Stimulated activated CD4-positive, alpha-beta T cell treated with anti-CD3 and anti-CD28 coated beads, Interleukin-12 subunit alpha, Interleukin-12 subunit beta, amount 100 ng/mL, for 24 hours (primary cell): ENCODE measurements at regions not wholly inside any gene's neighbourhood (a gene's known extent, or its start where the extent isn't known, plus 50 kb on each side); places are given as distances from the start of the nearest gene placed in this dataset.
A peak's percentile ranks its signal among the peaks of the same experiment; 100 is the strongest.
"Not testable (repeated sequence)": the region's sequence is repeated elsewhere in the genome, so short reads cannot be mapped to it uniquely, and the experiment has no call there.

ENCODE experiments used
- DNase-seq, 2 experiments: peaks; one replicate each; pipeline ENCODE4 v3.0.0-alpha.2; 2020; ENCODE audit warnings: low read depth in 2 of 2

DNA sequence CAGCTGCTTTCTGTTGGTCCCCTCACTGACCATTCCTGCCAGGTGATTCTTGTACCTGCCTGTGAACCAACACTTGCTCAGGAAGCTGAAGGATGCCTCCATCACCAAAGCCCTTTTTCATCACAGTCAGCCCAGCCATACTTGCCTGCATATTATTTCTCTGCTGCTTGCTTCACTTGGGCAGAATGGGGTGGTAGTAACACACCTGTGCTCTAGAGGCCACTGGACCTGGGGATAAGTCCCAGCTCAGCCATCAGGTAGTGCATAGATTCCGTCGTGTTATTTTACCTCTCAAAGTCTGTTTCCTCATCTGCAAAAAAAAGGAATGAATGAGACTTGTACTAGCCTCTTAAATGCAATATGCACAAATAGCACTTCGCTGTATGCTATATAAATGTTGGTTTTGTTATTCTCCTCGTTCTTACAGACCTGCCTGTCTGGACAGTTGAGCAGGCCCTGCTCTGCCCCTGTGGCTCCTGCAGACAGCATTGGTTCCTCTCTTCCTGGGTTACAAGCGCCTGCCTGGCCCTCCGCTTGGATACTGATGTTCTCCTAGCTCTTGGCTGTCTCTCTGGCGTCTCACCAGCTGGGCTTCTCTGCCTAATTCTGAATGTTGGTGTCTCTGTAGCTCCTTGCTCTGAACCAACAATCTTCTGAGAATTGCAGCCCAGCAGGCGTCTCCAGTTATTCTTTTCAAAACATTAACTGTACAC lies 151.8 kb downstream of the UNC5CL start:
- DNase-seq = no peak

DNA sequence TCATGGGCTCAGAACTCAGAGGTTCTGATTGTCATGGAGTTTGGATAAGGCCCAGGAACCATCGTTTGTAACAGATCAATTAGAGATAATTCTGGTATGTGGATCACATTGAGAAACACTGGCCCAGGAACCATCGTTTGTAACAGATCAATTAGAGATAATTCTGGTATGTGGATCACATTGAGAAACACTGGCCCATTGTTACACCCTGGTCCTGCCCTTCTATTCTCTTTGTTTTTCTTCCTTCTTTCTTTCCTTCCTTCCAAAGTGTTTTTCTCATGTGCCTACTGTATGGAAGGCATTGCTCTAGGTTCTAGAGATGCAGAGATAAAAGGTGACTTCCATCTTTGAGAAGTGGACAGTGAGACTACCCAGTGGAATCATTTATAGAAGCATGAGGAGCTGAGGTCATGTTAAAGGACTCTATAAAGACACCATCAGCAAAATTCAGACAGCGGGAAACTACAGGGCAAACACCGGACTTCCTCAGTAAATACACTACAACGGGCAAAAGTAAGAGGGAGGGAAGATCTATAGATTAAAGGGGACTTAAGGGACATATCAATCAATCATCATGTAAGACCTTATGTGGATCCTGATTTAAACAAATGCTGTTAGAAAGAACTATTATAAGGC lies 153.8 kb downstream of the UNC5CL start:
- no peak for DNase-seq

DNA sequence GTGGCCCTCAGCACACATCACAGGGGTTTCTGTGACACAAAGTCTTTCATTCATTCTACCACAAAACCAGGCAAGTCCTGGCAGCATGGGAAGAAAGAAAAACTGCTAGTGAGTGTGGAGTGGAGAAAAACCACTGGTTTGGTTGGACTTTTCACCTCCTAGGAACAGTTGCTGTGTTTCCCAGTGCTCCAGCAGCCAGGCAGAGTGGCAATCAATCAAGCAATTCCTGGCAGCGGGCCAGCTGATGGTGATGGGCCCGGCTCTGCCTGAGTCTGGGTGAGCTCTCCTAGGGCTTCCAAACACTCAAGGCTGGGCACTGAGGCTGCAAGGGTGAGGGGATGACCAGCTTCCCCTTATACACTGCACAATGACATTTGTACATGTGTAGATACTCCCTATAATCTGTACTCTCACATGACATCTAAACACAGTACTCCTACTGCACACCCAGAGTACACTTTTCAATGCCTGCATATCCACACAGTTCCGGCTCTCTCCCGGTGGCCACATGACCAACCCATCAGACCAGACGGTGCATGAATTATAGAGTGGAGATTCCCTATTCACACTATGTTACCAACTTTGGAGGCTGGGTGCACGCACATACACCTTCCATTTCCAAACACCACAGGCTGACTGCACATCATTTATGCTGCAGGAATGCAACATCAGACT lies 156.6 kb downstream of the UNC5CL start:
- no peak for DNase-seq

DNA sequence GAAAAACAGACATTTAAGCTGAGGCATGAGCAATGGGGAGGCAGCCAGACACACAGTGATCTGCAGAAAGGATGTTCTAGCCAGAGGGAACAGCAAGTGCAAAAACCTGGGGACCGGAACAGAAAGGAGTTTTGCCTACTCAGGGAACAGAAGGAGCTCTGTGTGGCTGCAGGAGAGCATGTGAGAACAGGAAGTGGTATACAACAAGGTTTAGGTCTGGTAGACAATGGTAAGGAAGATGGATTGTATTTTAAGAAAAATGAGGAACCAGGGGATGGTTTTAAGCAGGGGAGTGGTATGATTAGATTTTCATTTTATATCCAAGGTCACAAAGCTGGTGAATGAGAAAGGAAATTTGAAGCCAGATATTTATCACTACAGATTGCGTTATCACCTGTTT lies 157.5 kb downstream of the UNC5CL start:
- no peak for DNase-seq

DNA sequence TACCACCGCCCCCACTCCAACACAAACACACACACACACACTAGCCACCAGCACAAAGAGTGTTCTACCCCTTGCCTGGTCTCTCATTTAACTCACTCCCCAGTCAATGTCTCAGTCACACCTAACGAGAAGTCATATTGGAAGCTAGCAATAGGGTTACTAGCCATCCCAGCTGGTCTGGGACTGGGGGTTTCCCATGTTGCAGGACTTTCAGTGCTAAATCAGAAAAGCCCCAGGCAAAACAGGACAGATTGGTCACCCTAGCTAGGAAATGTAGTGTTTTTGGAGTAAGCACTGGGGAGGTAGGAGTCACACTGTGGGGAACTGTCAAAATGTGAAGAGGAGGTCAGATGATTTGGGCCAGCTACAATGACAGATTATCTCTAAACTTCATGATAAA lies 158.1 kb downstream of the UNC5CL start:
- no peak for DNase-seq

DNA sequence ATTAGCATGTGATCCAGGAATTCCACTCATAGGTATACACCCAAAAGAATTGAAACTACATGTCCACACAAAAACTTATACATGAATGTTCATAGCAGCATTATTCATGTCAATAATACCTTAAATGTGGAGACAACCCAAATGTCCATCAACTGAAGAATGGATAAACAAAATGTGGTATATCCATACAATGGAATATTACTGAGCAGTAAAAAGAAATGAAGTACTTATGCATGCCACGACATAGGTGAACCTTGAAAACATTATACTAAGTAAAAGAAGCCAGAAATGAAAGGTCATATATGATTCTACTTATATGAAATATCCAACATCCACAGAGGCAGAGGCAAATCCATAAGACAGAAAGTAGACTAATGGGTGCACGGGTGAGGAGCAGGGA lies 159.9 kb downstream of the UNC5CL start:
- DNase-seq = no peak

DNA sequence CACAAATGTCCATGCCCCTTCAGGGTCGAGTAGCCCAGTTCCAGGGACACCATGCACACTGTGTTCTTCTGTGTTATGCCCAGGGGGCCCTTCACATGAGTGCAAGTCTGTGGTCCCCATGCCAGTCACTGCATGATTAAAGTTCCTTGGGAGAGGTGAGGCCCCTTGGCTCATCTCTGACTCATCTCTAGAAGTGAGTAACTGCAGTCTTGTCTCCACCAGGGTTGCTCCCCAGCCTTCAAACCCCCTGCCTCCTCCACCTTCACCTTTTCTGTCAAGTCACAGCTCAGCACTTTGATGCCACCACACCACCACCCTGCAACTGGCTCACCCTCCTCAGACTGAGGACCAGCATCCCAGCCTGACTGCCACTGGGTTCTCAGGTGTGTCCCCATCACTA lies 161.7 kb downstream of the UNC5CL start:
- peak in 1 of 2 experiments; percentile 15 for DNase-seq

DNA sequence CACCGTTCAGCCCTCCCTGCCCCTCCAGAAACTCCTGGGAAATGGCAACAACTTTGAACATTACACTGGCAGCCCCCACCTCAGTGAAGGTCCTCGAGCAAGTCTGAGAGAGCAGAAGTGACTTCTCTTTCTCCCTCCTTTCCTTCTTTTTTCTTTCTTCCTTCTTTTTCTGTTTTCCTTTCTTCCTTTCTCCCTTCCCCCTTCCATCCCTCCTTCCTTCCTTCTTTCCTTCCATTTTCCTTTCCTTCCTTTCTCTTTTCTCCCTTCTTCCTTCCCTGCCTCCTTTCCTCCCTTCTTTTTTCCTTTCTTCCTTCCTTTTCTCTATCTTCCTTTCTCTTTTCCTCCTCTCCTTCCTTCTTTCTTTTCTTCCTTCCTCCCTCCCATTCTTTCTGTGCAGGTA lies 162.7 kb downstream of the UNC5CL start:
- DNase-seq = no peak

DNA sequence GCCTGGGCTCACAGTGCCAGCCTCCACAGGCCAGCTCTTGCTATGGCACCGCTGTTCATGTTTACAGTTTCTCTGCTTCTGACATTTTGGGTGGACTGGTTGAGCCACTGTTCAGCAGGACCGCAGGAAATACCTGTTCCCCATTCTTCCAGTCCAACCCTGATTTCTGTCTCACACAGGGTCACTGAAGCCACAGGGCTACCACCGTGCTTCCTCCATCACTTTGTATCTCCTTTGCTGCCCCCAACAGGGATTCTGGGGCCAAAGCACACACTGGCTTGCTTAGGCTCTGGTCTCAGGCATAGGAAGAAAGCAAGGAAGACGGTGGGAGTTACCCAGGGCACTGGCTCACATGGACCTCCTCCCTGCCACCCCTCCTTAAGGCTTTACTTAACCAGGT lies 164.5 kb downstream of the UNC5CL start:
- no peak for DNase-seq

DNA sequence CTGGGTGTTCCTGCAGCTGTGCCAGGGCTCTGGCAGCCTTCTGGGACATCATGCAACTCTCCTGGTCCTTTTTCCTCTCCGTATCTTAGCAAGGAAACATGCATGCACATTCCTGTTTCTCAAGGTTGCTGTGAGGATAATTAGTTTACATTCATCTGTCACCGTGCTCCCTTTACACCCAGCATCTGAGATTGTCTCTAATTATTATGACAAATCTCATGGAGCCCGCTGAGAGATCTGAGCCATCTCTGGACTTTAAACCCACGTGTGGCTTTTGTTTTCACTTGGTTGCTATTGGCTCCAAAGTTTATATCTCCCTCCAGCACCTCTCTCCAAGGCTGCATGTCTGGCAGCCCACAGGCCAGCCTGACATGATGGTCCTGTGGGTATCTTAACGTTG lies 167.6 kb downstream of the UNC5CL start:
- DNase-seq = no peak

DNA sequence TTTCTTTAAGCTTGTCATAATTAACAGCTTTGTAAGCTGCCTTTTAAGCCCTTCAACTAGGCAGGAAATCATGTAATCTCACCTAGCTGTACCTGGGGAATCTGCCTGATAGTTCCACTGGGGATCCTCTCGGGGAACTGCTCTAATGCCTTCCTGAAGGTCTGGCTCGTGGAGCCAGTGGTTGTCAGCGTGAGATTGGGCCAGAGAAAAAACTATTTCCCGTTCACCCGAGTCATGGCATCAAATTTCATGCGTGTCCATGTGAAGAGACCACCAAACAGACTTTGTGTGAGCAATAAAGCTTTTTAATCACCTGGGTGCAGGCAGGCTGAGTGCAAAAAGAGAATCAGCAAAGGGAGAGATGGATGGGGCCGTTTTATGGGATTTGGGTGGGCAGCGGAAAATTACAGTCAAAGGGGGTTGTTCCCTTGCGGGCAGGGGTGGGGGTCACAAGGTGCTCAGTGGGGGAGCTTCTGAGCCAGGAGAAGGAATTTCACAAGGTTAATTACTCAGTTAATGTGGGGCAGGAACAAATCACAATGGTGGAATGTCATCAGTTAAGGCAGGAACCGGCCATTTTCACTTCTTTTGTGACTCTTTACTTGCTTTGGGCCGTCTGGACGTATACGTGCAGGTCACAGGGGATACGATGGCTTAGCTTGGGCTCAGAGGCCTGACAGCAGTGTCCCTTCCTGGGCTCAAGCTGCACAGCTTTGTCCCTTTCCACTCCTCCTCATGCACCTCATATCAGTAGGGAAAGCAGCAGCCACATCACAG lies 170.7 kb downstream of the UNC5CL start:
- DNase-seq = not testable (repeated sequence)

DNA sequence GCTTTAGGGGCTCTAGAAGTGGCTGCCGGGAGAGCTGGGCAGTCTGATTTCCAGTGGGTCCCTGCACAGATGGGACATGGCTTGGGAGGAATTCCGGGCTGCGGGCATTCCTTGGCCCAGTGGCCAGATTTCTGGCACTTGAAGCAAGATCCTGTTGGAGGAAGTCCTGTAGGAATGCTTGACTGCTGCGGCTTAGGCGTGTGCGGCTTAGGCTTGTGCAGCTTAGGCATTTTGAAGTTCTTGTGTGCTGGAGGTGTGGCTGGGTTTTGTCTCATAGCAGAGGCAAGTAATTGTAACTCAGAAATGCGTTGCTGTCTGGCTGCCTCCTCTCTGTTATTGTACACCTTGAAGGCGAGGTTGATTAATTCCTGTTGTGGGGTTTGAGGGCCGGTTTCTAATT lies 171.5 kb downstream of the UNC5CL start:
- not testable (repeated sequence) for DNase-seq

DNA sequence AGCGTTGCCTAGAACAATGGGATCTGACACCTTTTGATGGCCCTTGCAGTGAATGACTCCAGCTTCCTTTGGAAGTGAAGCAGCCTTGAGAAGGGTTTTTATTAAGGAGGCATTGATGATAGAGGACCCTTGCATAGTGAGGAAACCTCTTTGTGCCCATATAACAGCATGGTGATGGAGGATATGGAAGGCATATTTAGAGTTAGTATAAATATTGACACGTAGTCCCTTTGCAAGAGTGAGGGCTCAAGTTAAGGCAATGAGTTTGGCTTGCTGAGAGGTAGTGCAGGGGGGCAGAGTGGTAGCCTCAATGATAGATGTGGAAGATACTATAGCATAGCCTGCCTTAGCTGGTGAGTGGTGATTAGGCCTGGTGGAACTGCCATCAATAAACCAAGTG lies 173.8 kb downstream of the UNC5CL start:
- not testable (repeated sequence) for DNase-seq

DNA sequence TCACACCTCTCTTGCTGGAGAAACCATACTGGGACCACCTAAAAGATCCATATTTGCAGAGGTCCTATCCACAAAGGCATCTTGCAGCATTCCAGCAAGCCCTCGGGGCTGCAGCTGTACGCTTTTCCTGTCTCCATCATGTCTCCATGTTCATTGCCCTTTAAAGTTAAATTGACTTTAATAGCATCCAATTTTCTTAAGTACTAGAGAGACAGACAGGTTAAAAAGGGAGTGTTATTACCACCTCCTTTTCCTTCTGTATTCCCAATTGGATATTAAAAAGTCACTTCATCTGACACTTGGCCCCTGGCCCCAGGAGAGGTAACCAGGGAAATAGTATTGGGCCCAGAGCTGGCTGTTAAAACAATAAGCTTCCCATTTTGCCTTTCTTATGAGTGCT lies 178.6 kb downstream of the UNC5CL start:
- no peak for DNase-seq

DNA sequence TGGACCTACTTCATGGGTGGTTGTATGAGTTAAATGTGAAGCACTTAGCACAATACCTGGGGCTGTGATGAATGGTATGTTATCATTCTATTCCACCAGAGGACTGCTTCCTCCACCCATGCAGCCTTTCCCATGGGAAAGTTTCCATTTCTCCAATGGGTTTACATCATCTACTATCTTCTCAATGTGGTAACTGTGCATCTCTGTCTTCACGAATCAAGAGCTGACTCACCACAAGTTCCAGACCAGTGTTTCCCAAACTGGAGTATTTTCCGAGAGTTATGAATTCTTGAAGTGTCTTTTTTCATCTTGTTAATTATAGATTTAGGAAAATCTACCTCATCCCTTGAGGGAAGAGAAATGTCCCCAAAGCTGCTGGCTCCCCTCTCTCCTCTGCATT lies 182.8 kb downstream of the UNC5CL start:
- DNase-seq = no peak

DNA sequence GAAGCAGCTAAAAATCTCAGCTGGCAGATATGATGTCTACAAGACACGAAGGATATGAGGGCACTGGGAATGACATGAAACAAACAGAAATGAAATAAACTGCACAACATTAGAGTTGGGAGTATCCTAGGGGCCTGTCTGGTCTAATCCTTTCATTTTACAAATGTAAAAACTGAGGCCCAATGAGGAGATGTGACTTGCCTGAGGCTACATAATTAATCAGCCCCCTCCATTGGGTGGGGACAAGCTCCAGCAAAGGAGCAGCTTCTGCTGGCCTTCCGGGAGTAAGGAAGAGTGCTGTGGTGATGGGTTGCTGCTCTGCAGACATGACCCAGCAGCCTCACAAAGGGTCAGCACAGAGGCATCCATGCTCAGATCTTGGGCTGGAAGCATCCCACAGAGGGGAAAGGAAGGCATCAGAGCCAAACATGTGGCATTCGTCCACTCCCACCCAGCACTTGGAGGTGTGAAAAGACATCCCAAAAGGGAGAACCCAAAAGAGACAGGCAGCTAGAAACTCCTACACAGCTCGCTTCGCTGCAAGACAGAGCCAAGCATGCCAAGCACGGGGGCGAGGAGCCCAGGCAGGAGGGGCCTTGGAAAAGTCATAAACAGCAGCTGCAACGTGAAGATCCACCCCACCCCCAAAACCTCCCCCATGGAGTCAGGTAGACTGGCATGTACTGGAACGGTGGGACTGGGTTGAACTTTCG lies 183.7 kb downstream of the UNC5CL start:
- DNase-seq = no peak

DNA sequence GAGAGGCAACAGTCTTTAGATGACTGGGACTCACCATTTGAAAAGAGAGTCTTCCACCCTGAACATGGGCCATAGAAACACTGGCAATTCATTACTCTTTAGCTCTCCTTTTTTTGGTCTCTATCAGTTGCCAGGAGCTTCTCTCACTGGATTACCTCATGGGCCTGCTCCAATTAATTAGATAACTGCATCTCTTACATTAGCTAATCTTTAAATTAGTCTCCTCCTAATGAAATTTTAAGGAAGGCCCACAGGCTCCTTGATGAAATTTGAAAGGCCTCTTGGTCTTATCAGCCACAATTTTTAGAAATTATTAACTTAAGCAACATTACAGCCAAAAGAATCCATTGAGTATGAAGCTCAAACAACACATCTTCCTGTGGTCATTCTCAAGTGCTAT lies 184.4 kb downstream of the UNC5CL start:
- DNase-seq = no peak

DNA sequence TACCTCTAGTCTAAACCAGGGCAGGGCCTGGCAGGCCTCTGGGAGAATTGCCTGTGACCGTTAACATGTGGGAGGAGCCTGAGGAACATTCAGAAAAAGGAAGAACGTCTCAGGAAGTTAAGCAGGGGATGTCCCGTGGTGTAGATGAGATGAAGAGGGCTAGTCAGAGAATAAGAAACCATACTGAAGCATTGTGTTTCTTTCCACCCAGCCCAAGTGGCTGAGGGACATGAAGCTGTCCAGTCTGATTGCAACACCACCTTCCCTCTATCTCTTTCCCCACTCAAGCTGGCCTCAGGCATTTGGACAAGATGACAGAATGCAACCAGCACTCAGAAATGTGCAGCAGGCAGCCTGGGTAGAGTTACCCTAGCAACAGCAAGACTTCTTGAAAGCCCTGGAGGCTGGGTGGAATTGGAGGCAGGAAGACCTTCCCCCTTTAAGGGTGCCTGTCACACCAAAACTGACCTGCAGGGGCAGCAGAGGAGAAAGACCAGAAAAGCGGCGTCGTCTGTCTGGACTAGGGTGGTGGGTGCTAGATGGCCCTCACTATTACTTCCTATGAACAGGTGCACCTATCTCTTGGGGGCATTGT lies 186.1 kb downstream of the UNC5CL start:
- no peak for DNase-seq

DNA sequence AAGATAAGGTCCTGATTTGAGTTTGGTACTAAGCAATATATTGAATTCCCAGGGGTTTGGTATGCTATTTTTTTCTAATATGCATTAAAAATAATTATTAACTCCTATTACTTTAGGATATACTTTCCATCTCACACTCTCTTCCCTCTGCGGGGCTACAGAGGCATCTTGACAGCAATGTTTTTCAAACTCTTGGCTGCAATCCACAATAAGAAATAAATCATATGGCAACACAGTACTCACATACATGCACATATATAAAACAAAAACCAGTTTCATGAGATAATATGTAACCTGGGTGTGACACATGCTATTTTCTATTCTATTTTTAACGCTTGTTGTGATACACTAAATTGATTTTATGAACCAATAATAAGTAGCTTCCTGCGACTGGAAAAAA lies 189.5 kb downstream of the UNC5CL start:
- no peak for DNase-seq

DNA sequence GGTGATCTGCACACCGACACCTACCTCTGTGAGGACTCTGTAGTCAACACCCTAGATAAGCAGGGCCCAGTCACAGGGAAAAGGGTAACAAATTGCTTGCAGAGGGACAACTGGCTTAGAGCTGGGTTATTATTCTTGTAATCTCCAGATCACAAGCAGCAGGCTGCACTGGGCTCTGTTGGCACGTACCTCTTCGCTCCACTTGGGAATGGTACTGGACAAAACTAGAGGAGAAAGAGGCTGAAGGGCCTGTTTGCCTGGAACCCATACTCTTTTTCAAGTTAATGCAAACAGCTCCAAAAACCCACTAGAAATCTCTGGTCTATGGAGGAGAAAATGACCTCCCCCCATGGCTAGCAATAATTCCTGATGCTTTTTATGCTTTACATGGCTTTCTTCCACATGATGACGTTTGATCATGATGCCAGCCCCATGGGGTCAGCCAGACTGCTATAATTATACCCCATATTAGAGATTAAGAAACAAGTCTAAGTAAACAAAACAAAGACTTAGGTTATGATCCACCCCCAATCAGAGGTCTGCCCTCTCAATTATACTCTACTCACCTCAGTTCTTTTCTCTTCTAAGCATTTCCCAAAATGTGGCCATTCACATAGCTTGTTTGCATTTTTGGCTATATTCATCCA lies 190.0 kb downstream of the UNC5CL start:
- no peak for DNase-seq

DNA sequence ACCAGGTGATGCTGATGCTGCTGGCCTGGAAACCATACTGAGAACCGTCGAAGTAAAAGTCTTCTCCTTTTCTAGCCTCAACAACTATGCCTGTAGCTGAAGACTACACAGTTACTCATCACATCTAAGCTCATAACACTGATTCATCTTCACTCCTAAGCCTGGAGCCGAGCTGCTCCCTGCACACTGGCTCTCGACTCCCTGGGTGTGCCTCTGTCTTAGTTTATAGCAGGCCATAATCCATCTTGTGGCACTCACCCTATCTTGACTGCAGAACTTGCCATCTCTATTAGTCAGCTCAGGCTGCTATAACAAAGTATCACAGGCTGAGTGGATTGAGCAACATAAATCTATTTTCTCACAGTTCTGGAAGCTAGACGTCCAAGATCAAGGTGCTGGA lies 191.0 kb downstream of the UNC5CL start:
- DNase-seq = no peak
